ENCODE measurements at regions not wholly inside any gene's neighbourhood (a gene's known extent, or its start where the extent isn't known, plus 50 kb on each side); places are given as distances from the start of the nearest gene placed in this dataset.
"Not testable (repeated sequence)": the region's sequence is repeated elsewhere in the genome, so short reads cannot be mapped to it uniquely, and the experiment has no call there.

GRCh38 chr6:65989676-65990075 is 282.6 kb upstream of the EYS start:
- no peak overlapping the region for H3K4me2 ChIP-seq (ENCODE audit: low read length)
- no peaks in the 10 kb centered on the region for H3K27me3 ChIP-seq (ENCODE audit: control insufficient read depth, insufficient read depth, low read length)
- no peaks in the 10 kb centered on the region for H3K9me3 ChIP-seq (ENCODE audit: control insufficient read depth, low read length)
- H3K36me3 ChIP-seq (ENCODE audit: control insufficient read depth, insufficient read depth, low read length): no peaks in the 10 kb centered on the region
- H3K79me2 ChIP-seq: no peaks in the 10 kb centered on the region
- no peak overlapping the region for H2AFZ ChIP-seq
- H3K9ac ChIP-seq: no peak overlapping the region
- no peak overlapping the region for H3K4me3 ChIP-seq (ENCODE audit: low read depth, low read length)
- TF ChIP-seq CTCF (IDR thresholded peaks at IDR 0.05): no peak
- no peak overlapping the region for H3K27ac ChIP-seq
- no peaks in the 10 kb centered on the region for H3K4me1 ChIP-seq

GRCh38 chr6:65988006-65988405 is 281.0 kb upstream of the EYS start:
- Histone ChIP-seq H2AFZ (no peak overlapping the region), H3K79me2 (no peaks in the 10 kb centered on the region), H3K4me1 (no peaks in the 10 kb centered on the region), H3K9ac (no peak overlapping the region), H3K9me3 (ENCODE audit: control insufficient read depth, low read length) (no peaks in the 10 kb centered on the region), H3K36me3 (ENCODE audit: control insufficient read depth, insufficient read depth, low read length) (no peaks in the 10 kb centered on the region), H3K4me2 (ENCODE audit: low read length) (no peak overlapping the region), H3K27me3 (ENCODE audit: control insufficient read depth, insufficient read depth, low read length) (no peaks in the 10 kb centered on the region), H3K4me3 (ENCODE audit: low read depth, low read length) (no peak overlapping the region), H3K27ac (no peak overlapping the region)
- no peak for TF ChIP-seq CTCF (IDR thresholded peaks at IDR 0.05)

GRCh38 chr6:65984089-65984488 is 277.1 kb upstream of the EYS start:
- Histone ChIP-seq H3K36me3 (ENCODE audit: control insufficient read depth, insufficient read depth, low read length) (no peaks in the 10 kb centered on the region), H3K79me2 (no peaks in the 10 kb centered on the region), H3K9ac (no peak overlapping the region), H3K9me3 (ENCODE audit: control insufficient read depth, low read length) (no peaks in the 10 kb centered on the region), H2AFZ (no peak overlapping the region), H3K27ac (no peak overlapping the region), H3K4me3 (ENCODE audit: low read depth, low read length) (no peak overlapping the region), H3K27me3 (ENCODE audit: control insufficient read depth, insufficient read depth, low read length) (no peaks in the 10 kb centered on the region), H3K4me1 (no peaks in the 10 kb centered on the region), H3K4me2 (ENCODE audit: low read length) (no peak overlapping the region)
- TF ChIP-seq CTCF (IDR thresholded peaks at IDR 0.05): no peak

GRCh38 chr6:65979120-65979519 is 272.1 kb upstream of the EYS start:
- TF ChIP-seq CTCF (IDR thresholded peaks at IDR 0.05): no peak
- H3K4me1 ChIP-seq: no peaks in the 10 kb centered on the region
- no peak overlapping the region for H3K27ac ChIP-seq

GRCh38 chr6:65971252-65971651 is 264.2 kb upstream of the EYS start:
- H3K27me3 ChIP-seq (ENCODE audit: control insufficient read depth, insufficient read depth, low read length); H3K9me3 ChIP-seq (ENCODE audit: control insufficient read depth, low read length); H2AFZ ChIP-seq; H3K4me2 ChIP-seq (ENCODE audit: low read length); H3K36me3 ChIP-seq (ENCODE audit: control insufficient read depth, insufficient read depth, low read length); H3K79me2 ChIP-seq; H3K4me1 ChIP-seq; H3K9ac ChIP-seq; H3K27ac ChIP-seq; H3K4me3 ChIP-seq (ENCODE audit: low read depth, low read length): not testable (repeated sequence)

More at GRCh38 chr6:65979120-65979519, 272.1 kb upstream of the EYS start:
- H3K9me3 ChIP-seq (ENCODE audit: control insufficient read depth, low read length): no peaks in the 10 kb centered on the region
- no peak overlapping the region for H2AFZ ChIP-seq
- no peak overlapping the region for H3K4me2 ChIP-seq (ENCODE audit: low read length)
- no peaks in the 10 kb centered on the region for H3K27me3 ChIP-seq (ENCODE audit: control insufficient read depth, insufficient read depth, low read length)
- no peaks in the 10 kb centered on the region for H3K79me2 ChIP-seq
- H3K4me3 ChIP-seq (ENCODE audit: low read depth, low read length): no peak overlapping the region
- no peaks in the 10 kb centered on the region for H3K36me3 ChIP-seq (ENCODE audit: control insufficient read depth, insufficient read depth, low read length)
- no peak overlapping the region for H3K9ac ChIP-seq
